ENCODE measurements at regions not wholly inside any gene's neighbourhood (a gene's known extent, or its start where the extent isn't known, plus 50 kb on each side); places are given as distances from the start of the nearest gene placed in this dataset.

- TF ChIP-seq, protein P1, sequence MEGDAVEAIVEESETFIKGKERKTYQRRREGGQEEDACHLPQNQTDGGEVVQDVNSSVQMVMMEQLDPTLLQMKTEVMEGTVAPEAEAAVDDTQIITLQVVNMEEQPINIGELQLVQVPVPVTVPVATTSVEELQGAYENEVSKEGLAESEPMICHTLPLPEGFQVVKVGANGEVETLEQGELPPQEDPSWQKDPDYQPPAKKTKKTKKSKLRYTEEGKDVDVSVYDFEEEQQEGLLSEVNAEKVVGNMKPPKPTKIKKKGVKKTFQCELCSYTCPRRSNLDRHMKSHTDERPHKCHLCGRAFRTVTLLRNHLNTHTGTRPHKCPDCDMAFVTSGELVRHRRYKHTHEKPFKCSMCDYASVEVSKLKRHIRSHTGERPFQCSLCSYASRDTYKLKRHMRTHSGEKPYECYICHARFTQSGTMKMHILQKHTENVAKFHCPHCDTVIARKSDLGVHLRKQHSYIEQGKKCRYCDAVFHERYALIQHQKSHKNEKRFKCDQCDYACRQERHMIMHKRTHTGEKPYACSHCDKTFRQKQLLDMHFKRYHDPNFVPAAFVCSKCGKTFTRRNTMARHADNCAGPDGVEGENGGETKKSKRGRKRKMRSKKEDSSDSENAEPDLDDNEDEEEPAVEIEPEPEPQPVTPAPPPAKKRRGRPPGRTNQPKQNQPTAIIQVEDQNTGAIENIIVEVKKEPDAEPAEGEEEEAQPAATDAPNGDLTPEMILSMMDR (IDR thresholded peaks at IDR 0.05), result no peak
- Histone ChIP-seq H3K36me3 (no peaks in the 10 kb centered on the region), H3K4me3 (no peak overlapping the region), H3K4me1 (peaks cover 0 to 8% (median 0%) of the 10 kb centered on the region in 4 donors), H3K27me3 (no peaks in the 10 kb centered on the region), H3K9me3 (no peaks in the 10 kb centered on the region), H3K27ac (no peak overlapping the region)
- intact Hi-C loops (cut with DNase I; ENCODE audit: low total_unique reads), result no loop called here
- no peak for DNase-seq
Measured at GRCh38 chr7:16242920-16243319, 178.4 kb downstream of the CRPPA start.

- no peaks in the 10 kb centered on the region for H3K27me3 ChIP-seq
- peaks cover 0 to 8% (median 0%) of the 10 kb centered on the region in 4 donors for H3K4me1 ChIP-seq
- TF ChIP-seq, protein P1 (IDR thresholded peaks at IDR 0.05), result no peak
- intact Hi-C loops (cut with DNase I; ENCODE audit: low total_unique reads), result no loop called here
- no peaks in the 10 kb centered on the region for H3K9me3 ChIP-seq
- H3K4me3 ChIP-seq, result no peak overlapping the region
- H3K27ac ChIP-seq, result no peak overlapping the region
- DNase-seq, result no peak
- no peaks in the 10 kb centered on the region for H3K36me3 ChIP-seq
Measured at GRCh38 chr7:16241017-16241416, 180.3 kb downstream of the CRPPA start.

- TF ChIP-seq, protein P1 (IDR thresholded peaks at IDR 0.05), result no peak
Measured at GRCh38 chr7:16236381-16236780, 185.0 kb downstream of the CRPPA start.

GRCh38 chr7:16235147-16236114, 185.9 kb downstream of the CRPPA start:
- Histone ChIP-seq H3K27me3 (no peaks in the 10 kb centered on the region), H3K9me3 (peaks cover 0 to 13% (median 4%) of the 10 kb centered on the region in 3 donors), H3K4me1 (peaks cover 0 to 8% (median 0%) of the 10 kb centered on the region in 4 donors), H3K4me3 (no peak overlapping the region), H3K27ac (no peak overlapping the region), H3K36me3 (peaks cover 0 to 9% (median 0%) of the 10 kb centered on the region in 3 donors)
- intact Hi-C loops (cut with DNase I; ENCODE audit: low total_unique reads), result no loop called here
- no peak for DNase-seq
- TF ChIP-seq, protein P1 (IDR thresholded peaks at IDR 0.05), result no peak

More at GRCh38 chr7:16236381-16236780, 185.0 kb downstream of the CRPPA start:
- no peaks in the 10 kb centered on the region for H3K27me3 ChIP-seq
- H3K4me1 ChIP-seq, result peaks cover 0 to 8% (median 0%) of the 10 kb centered on the region in 4 donors
- intact Hi-C loops (cut with DNase I; ENCODE audit: low total_unique reads), result no loop called here
- peaks cover 0 to 9% (median 0%) of the 10 kb centered on the region in 3 donors for H3K36me3 ChIP-seq
- H3K9me3 ChIP-seq, result peaks cover 0 to 8% (median 0%) of the 10 kb centered on the region in 3 donors
- no peak overlapping the region for H3K4me3 ChIP-seq
- no peak for DNase-seq
- H3K27ac ChIP-seq, result no peak overlapping the region

DNA sequence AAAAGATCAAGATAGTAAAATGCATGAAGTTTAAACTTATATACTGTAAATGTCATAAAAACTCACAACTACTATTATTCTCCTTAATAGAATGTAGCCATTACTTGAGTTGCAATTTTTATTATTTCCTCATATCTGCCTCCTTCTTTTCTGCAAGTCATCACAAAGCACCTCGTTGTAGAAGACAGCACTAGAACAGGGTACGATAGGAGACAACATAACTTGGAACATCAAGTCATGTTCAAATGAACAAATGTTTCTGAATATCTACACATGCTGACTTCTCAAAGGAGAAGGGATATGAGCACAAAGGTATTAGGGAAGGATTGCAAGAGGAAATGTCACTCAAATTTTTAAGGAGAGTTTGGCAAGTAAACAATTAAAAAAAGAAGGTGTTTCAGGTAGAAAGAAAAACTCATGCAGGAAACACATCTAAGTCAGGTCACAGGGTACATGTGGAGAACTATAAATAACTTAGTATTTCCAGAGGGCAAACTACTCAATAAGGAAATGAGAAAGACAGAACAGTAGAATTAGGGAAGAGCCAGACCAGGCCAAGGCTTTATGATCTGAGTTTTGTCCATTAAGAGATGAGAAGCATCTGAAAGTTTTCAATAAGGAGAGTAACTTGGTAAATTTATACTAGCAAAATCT, 186.7 kb downstream of the CRPPA start:
- no peak for DNase-seq
- Histone ChIP-seq H3K27ac (no peak overlapping the region), H3K4me1 (peaks cover 0 to under 1% (median 0%) of the 10 kb centered on the region in 4 donors), H3K36me3 (peaks cover 0 to 9% (median 0%) of the 10 kb centered on the region in 3 donors), H3K9me3 (peaks cover 0 to 20% (median 6%) of the 10 kb centered on the region in 3 donors), H3K27me3 (no peaks in the 10 kb centered on the region), H3K4me3 (no peak overlapping the region)
- TF ChIP-seq, protein P1 (IDR thresholded peaks at IDR 0.05), result no peak
- intact Hi-C loops (cut with DNase I; ENCODE audit: low total_unique reads), result no loop called here

Measured in tibial artery (tissue), 4 donors.